Epidermal melanocyte (primary cell): ENCODE measurements at regions not wholly inside any gene's neighbourhood (a gene's known extent, or its start where the extent isn't known, plus 50 kb on each side); places are given as distances from the start of the nearest gene placed in this dataset.
"Not testable (repeated sequence)": the region's sequence is repeated elsewhere in the genome, so short reads cannot be mapped to it uniquely, and the experiment has no call there.

ENCODE experiments used
- DNase-seq: peaks from one replicate; pipeline ENCODE4 v3.0.0; 2011; ENCODE audit warnings: low spot score; ENCODE audit not compliant: insufficient read length

GRCh38 chr1:38197312-38198061 lies 150.9 kb upstream of the POU3F1 start:
- DNase-seq: no peak

- DNase-seq: no peak
Observed at GRCh38 chr1:38194472-38194871, 147.9 kb upstream of the POU3F1 start.

GRCh38 chr1:38193040-38193439 lies 146.4 kb upstream of the POU3F1 start:
- DNase-seq: no peak

- no peak for DNase-seq
Observed at GRCh38 chr1:38191461-38191860, 144.9 kb upstream of the POU3F1 start.

- DNase-seq: no peak
Observed at GRCh38 chr1:38190983-38191382, 144.4 kb upstream of the POU3F1 start.

GRCh38 chr1:38187552-38187951 lies 141.0 kb upstream of the POU3F1 start:
- DNase-seq: no peak

GRCh38 chr1:38186566-38186965 lies 140.0 kb upstream of the POU3F1 start:
- no peak for DNase-seq

- DNase-seq: no peak
Observed at GRCh38 chr1:38185913-38186312, 139.3 kb upstream of the POU3F1 start.

- no peak for DNase-seq
Observed at GRCh38 chr1:38183747-38184146, 137.2 kb upstream of the POU3F1 start.

GRCh38 chr1:38183096-38183495 lies 136.5 kb upstream of the POU3F1 start:
- DNase-seq: no peak

- not testable (repeated sequence) for DNase-seq
Observed at GRCh38 chr1:38180388-38180787, 133.8 kb upstream of the POU3F1 start.

GRCh38 chr1:38179483-38179882 lies 132.9 kb upstream of the POU3F1 start:
- DNase-seq: no peak

GRCh38 chr1:38178216-38178615 lies 131.6 kb upstream of the POU3F1 start:
- DNase-seq: no peak

GRCh38 chr1:38175121-38175520 lies 128.5 kb upstream of the POU3F1 start:
- no peak for DNase-seq

- DNase-seq: no peak
Observed at GRCh38 chr1:38173848-38174247, 127.3 kb upstream of the POU3F1 start.

GRCh38 chr1:38173157-38173831 lies 126.7 kb upstream of the POU3F1 start:
- DNase-seq: no peak

- no peak for DNase-seq
Observed at GRCh38 chr1:38169121-38169520, 122.5 kb upstream of the POU3F1 start.

GRCh38 chr1:38168365-38168764 lies 121.8 kb upstream of the POU3F1 start:
- no peak for DNase-seq

GRCh38 chr1:38166461-38166860 lies 119.9 kb upstream of the POU3F1 start:
- DNase-seq: no peak

- no peak for DNase-seq
Observed at GRCh38 chr1:38153778-38154470, 107.3 kb upstream of the POU3F1 start.

GRCh38 chr1:38153066-38153777 lies 106.6 kb upstream of the POU3F1 start:
- no peak for DNase-seq
